Ishikawa (cell line): ENCODE measurements at regions not wholly inside any gene's neighbourhood (a gene's known extent, or its start where the extent isn't known, plus 50 kb on each side); places are given as distances from the start of the nearest gene placed in this dataset.

Source experiments
- CEBPB ChIP-seq: IDR thresholded peaks from 2 replicates; pipeline ENCODE4 v1.6.1; 2012
- CREB1 ChIP-seq: IDR thresholded peaks from 2 replicates; pipeline ENCODE4 v1.6.1; 2012; ENCODE audit warnings: low read depth
- EGR1 ChIP-seq: IDR thresholded peaks from 2 replicates; pipeline ENCODE4 v1.6.1; 2012
- EP300 ChIP-seq: IDR thresholded peaks from 2 replicates; pipeline ENCODE4 v1.6.1; 2012; ENCODE audit warnings: borderline replicate concordance
- FOXM1 ChIP-seq: IDR thresholded peaks from 2 replicates; pipeline ENCODE4 v1.6.1; 2012; ENCODE audit warnings: low read depth, borderline replicate concordance
- MAX ChIP-seq: IDR thresholded peaks from 2 replicates; pipeline ENCODE4 v1.6.1; 2012
- NFIC ChIP-seq: IDR thresholded peaks from 2 replicates; pipeline ENCODE4 v1.6.1; 2012
- RAD21 ChIP-seq: IDR thresholded peaks from 2 replicates; pipeline ENCODE4 v1.6.1; 2012; ENCODE audit warnings: low read depth
- TAF1 ChIP-seq: IDR thresholded peaks from 2 replicates; pipeline ENCODE4 v1.6.1; 2012; ENCODE audit warnings: low read depth, mild to moderate bottlenecking
- TCF12 ChIP-seq: IDR thresholded peaks from 2 replicates; pipeline ENCODE4 v1.6.1; 2012; ENCODE audit warnings: low read depth
- TEAD4 ChIP-seq: IDR thresholded peaks from 2 replicates; pipeline ENCODE4 v1.6.1; 2012
- USF1 ChIP-seq: IDR thresholded peaks from 2 replicates; pipeline ENCODE4 v1.6.1; 2012
- ZBTB7A ChIP-seq: IDR thresholded peaks from 2 replicates; pipeline ENCODE4 v1.6.1; 2012; ENCODE audit warnings: low read depth

GRCh38 chr1:201775380-201775779 is 53.6 kb upstream of the IPO9 start:
- TF ChIP-seq TEAD4 (no peak), USF1 (no peak), NFIC (no peak), ZBTB7A (no peak), EP300 (no peak), RAD21 (no peak), CEBPB (no peak), CREB1 (no peak), TCF12 (no peak), TAF1 (no peak), FOXM1 (no peak), MAX (no peak), EGR1 (no peak)
